Keratinocyte (primary cell): ENCODE measurements at regions not wholly inside any gene's neighbourhood (a gene's known extent, or its start where the extent isn't known, plus 50 kb on each side); places are given as distances from the start of the nearest gene placed in this dataset.

Experiments used
- CTCF ChIP-seq, 3 experiments: IDR thresholded peaks in 1 of 3; conservative IDR thresholded peaks in 1 of 3; optimal IDR thresholded peaks in 1 of 3; 2 replicates in 2 of 3; 3 replicates in 1 of 3; pipeline versions ENCODE3 to v1.5.1; 2011; ENCODE audit warnings: low read length in 3 of 3, mild to moderate bottlenecking in 3 of 3, moderate library complexity in 2 of 3, control low read depth in 1 of 3, inconsistent platforms in 1 of 3; ENCODE audit not compliant: insufficient read depth in 2 of 3; ENCODE audit errors: extremely low read depth in 1 of 3
- EZH2 ChIP-seq: IDR thresholded peaks from one replicate; pipeline ENCODE4 v1.6.1; 2012; ENCODE audit warnings: inconsistent platforms, mild to moderate bottlenecking, low read length, moderate library complexity

- TF ChIP-seq CTCF (optimal IDR thresholded peaks at IDR 0.05 in 1 of 3, IDR thresholded peaks at IDR 0.05 in 1 of 3, conservative IDR thresholded peaks at IDR 0.05 in 1 of 3; ENCODE audit: extremely low read depth in 1 of 3, insufficient read depth in 2 of 3, low read length in 3 of 3) (no peak), EZH2 (no peak)
These were observed 446.7 kb downstream of the HS3ST3B1 start for GRCh38 chr17:14747603-14747950.
